ENCODE measurements at regions not wholly inside any gene's neighbourhood (a gene's known extent, or its start where the extent isn't known, plus 50 kb on each side); places are given as distances from the start of the nearest gene placed in this dataset.

DNA sequence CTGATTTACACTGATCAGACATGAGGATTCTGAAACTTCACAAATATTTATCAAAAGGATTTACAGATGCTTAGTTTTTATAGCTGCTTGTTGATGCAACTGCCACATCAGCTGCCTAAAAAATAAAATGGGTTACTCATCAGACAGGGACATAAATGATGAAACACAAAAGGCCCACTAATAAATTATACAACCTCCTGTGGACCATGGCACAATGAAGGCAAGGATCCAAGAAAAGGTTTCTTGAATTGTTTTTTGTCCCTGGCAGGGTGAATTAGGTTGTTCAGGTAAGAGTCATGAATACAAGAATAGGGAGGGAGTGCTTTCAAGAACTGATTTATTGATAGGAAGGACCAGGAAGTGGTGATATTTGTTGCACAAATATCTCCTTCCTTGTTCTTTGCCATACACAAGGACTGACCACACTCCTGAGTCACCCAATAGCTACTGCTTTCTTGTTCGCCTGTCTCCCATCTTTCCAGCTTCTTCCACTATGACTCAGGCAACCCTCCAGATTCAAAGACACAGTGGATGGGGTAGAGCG is 234.5 kb downstream of the AHR start:
- no peak for DNase-seq (ENCODE audit: low read depth)
- POLR2A ChIA-PET, result interaction anchor here (0.7 kb wide), 1 partner anchor 11 kb away, joined by 3 read pairs; no protein-coding TSS in a partner anchor
- CTCF ChIA-PET, result interaction anchor here (1.0 to 2.6 kb wide), 4 partner anchors 12 to 550 kb away, joined by 3 to 13 read pairs (median 4); no protein-coding TSS in a partner anchor

GRCh38 chr7:17534348-17534747 is 235.9 kb downstream of the AHR start:
- CTCF ChIA-PET, result no interaction called here
- no peaks in the 10 kb centered on the region for H3K36me3 ChIP-seq (ENCODE audit: control insufficient read depth, insufficient read depth, low read length)
- no peak overlapping the region for H3K4me3 ChIP-seq (ENCODE audit: low read depth, low read length)
- TF ChIP-seq, protein P1, sequence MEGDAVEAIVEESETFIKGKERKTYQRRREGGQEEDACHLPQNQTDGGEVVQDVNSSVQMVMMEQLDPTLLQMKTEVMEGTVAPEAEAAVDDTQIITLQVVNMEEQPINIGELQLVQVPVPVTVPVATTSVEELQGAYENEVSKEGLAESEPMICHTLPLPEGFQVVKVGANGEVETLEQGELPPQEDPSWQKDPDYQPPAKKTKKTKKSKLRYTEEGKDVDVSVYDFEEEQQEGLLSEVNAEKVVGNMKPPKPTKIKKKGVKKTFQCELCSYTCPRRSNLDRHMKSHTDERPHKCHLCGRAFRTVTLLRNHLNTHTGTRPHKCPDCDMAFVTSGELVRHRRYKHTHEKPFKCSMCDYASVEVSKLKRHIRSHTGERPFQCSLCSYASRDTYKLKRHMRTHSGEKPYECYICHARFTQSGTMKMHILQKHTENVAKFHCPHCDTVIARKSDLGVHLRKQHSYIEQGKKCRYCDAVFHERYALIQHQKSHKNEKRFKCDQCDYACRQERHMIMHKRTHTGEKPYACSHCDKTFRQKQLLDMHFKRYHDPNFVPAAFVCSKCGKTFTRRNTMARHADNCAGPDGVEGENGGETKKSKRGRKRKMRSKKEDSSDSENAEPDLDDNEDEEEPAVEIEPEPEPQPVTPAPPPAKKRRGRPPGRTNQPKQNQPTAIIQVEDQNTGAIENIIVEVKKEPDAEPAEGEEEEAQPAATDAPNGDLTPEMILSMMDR (IDR thresholded peaks at IDR 0.05; ENCODE audit: insufficient read depth, low read depth, low read length), result no peak
- POLR2A ChIA-PET, result no interaction called here
- no peak for DNase-seq (ENCODE audit: low read depth)
- H3K27me3 ChIP-seq (ENCODE audit: control insufficient read depth, insufficient read depth, low read length), result no peaks in the 10 kb centered on the region

More for the DNA sequence above, 234.5 kb downstream of the AHR start:
- Histone ChIP-seq H3K4me3 (ENCODE audit: low read depth, low read length) (no peak overlapping the region), H3K27me3 (ENCODE audit: control insufficient read depth, insufficient read depth, low read length) (no peaks in the 10 kb centered on the region), H3K36me3 (ENCODE audit: control insufficient read depth, insufficient read depth, low read length) (no peaks in the 10 kb centered on the region)
- TF ChIP-seq, protein P1 (IDR thresholded peaks at IDR 0.05; ENCODE audit: insufficient read depth, low read depth, low read length), result no peak

GRCh38 chr7:17535776-17536175 is 237.3 kb downstream of the AHR start:
- Histone ChIP-seq H3K27me3 (ENCODE audit: control insufficient read depth, insufficient read depth, low read length) (no peaks in the 10 kb centered on the region), H3K36me3 (ENCODE audit: control insufficient read depth, insufficient read depth, low read length) (no peaks in the 10 kb centered on the region), H3K4me3 (ENCODE audit: low read depth, low read length) (no peak overlapping the region)
- DNase-seq (ENCODE audit: low read depth), result no peak
- TF ChIP-seq, protein P1 (IDR thresholded peaks at IDR 0.05; ENCODE audit: insufficient read depth, low read depth, low read length), result no peak
- POLR2A ChIA-PET, result no interaction called here
- CTCF ChIA-PET, result no interaction called here

GRCh38 chr7:17544401-17544800 is 245.9 kb downstream of the AHR start:
- no peak for DNase-seq (ENCODE audit: low read depth)
- Histone ChIP-seq H3K27me3 (ENCODE audit: control insufficient read depth, insufficient read depth, low read length) (no peaks in the 10 kb centered on the region), H3K36me3 (ENCODE audit: control insufficient read depth, insufficient read depth, low read length) (no peaks in the 10 kb centered on the region), H3K4me3 (ENCODE audit: low read depth, low read length) (no peak overlapping the region)
- POLR2A ChIA-PET, result no interaction called here
- TF ChIP-seq, protein P1 (IDR thresholded peaks at IDR 0.05; ENCODE audit: insufficient read depth, low read depth, low read length), result no peak
- CTCF ChIA-PET, result no interaction called here

GRCh38 chr7:17545348-17545747 is 246.9 kb downstream of the AHR start:
- H3K4me3 ChIP-seq (ENCODE audit: low read depth, low read length), result no peak overlapping the region
- ChIA-PET CTCF (no interaction called here), POLR2A (no interaction called here)
- no peaks in the 10 kb centered on the region for H3K27me3 ChIP-seq (ENCODE audit: control insufficient read depth, insufficient read depth, low read length)
- no peak for DNase-seq (ENCODE audit: low read depth)
- TF ChIP-seq, protein P1 (IDR thresholded peaks at IDR 0.05; ENCODE audit: insufficient read depth, low read depth, low read length), result no peak
- no peaks in the 10 kb centered on the region for H3K36me3 ChIP-seq (ENCODE audit: control insufficient read depth, insufficient read depth, low read length)

All from BJ (cell line).